ENCODE measurements at regions not wholly inside any gene's neighbourhood (a gene's known extent, or its start where the extent isn't known, plus 50 kb on each side); places are given as distances from the start of the nearest gene placed in this dataset.

DNA sequence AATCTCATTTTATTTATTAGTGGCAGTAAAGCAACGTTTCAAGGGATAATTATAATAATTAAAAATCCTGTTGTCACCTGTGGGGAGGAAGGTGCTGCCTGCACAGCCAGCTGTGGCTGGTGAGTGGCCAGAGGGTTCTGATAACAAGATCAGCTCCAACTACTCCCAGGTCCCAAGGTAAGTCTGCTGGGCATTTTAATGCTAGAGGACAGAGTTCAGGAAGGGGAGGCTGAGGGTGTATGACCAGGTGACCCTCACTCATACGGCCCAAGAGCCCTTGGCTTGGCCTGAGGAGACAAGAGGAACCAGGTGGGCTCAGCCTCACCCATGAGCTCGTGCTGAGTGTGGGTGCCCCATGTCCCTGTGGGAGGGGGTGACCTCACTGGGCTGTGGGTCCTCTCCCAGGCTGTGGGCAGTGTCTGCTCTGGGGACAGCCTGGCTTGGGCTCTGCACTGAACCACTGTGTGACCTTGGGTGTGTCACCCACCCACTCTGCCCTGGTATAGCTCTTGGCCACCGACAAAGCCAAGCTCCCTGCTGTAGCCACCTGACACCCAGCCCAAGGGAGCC is 223.8 kb downstream of the PTPRU start:
- TF ChIP-seq, protein P1, sequence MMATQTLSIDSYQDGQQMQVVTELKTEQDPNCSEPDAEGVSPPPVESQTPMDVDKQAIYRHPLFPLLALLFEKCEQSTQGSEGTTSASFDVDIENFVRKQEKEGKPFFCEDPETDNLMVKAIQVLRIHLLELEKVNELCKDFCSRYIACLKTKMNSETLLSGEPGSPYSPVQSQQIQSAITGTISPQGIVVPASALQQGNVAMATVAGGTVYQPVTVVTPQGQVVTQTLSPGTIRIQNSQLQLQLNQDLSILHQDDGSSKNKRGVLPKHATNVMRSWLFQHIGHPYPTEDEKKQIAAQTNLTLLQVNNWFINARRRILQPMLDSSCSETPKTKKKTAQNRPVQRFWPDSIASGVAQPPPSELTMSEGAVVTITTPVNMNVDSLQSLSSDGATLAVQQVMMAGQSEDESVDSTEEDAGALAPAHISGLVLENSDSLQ (IDR thresholded peaks at IDR 0.05): no peak
- no peak for TF ChIP-seq LEF1 (IDR thresholded peaks at IDR 0.05; ENCODE audit: borderline replicate concordance)
- TF ChIP-seq SUZ12 (IDR thresholded peaks at IDR 0.05): no peak
- no peak for TF ChIP-seq FOXM1 (IDR thresholded peaks at IDR 0.05; ENCODE audit: borderline replicate concordance)
- no peak for TF ChIP-seq ZNF384 (IDR thresholded peaks at IDR 0.05)
- no peak for DNase-seq (ENCODE audit: extremely low spot score)
- ChIA-PET CTCF (no interaction called here), POLR2A (no interaction called here)

DNA sequence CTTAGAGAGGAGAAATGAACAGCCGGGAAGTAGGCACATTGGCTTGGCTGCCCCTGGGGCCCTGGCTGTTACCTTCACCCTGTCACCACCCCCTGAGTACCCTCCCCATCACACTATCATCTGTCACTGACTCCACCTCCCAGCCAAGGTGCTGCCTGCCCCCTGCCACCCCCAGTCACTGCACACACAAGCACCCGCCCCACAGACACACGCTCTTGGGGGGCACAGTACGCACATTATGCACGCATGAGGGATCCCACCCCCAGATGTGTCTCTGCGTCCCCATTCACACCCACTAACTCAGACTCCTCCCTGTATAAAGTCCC is 223.3 kb downstream of the PTPRU start:
- TF ChIP-seq CTBP1 (IDR thresholded peaks at IDR 0.05; ENCODE audit: borderline replicate concordance) (no peak), L3MBTL2 (conservative IDR thresholded peaks at IDR 0.05) (no peak), HDGF (IDR thresholded peaks at IDR 0.05; ENCODE audit: borderline replicate concordance) (no peak), SP1 (IDR thresholded peaks at IDR 0.05) (no peak), BHLHE40 (IDR thresholded peaks at IDR 0.05; ENCODE audit: borderline replicate concordance) (no peak), FOXK2 (IDR thresholded peaks at IDR 0.05) (no peak), ARNT (IDR thresholded peaks at IDR 0.05) (no peak), ELF4 (IDR thresholded peaks at IDR 0.05) (no peak), FOXM1 (IDR thresholded peaks at IDR 0.05; ENCODE audit: borderline replicate concordance) (no peak), ZNF384 (IDR thresholded peaks at IDR 0.05) (no peak), FOXA1 (IDR thresholded peaks at IDR 0.05) (no peak), TARDBP (IDR thresholded peaks at IDR 0.05) (no peak), LEF1 (IDR thresholded peaks at IDR 0.05; ENCODE audit: borderline replicate concordance) (no peak), SUZ12 (IDR thresholded peaks at IDR 0.05) (no peak), NFRKB (IDR thresholded peaks at IDR 0.05) (no peak)
- TF ChIP-seq, protein P1 (IDR thresholded peaks at IDR 0.05): no peak
- DNase-seq (ENCODE audit: extremely low spot score): no peak
- POLR2A ChIA-PET: no interaction called here
- CTCF ChIA-PET: no interaction called here

DNA sequence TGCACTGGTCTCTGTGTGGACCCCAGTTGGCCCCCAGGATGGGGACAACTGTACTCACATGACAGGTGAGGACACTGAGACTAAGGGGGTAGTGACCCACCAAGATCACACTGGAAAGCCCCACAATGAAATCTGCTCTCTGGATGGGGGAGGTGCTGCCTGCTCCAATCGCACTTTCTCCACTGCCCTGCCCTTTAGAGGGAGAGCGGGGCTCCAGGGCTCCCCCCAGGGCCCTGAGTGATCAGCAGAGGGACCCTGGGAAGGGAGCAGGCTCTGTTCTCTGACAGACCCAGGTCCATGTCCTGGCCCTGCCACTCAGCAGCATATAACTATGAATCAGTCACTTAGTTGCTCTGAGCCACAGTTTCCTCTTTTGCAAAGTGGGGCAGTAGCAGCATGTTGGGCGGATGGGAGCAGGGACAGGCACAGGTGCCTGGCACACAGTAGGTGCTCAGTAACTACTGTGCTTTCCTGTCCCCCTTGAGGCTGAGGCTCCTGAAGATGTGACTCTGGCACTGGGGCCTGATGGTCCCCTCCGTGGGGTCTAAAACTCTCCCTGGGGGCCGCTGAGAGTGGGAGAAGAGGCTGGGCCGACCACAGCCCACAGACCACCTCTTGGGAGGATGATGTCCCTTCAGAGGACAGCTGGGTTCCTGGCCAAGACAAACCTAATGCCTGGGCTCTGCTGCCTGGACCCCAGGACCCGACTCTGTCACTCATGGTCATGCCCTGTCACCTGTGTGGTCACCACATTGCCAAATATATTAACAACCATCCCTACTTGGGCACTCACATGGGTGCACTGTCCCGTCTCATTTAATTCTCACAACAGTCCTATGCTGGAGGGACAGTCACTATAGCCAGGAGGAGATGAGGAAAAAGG is 222.7 kb downstream of the PTPRU start:
- DNase-seq (ENCODE audit: extremely low spot score): no peak
- ChIA-PET CTCF (no interaction called here), POLR2A (no interaction called here)
- TF ChIP-seq BHLHE40 (IDR thresholded peaks at IDR 0.05; ENCODE audit: borderline replicate concordance) (no peak), L3MBTL2 (conservative IDR thresholded peaks at IDR 0.05) (no peak), ZNF384 (IDR thresholded peaks at IDR 0.05) (no peak), TARDBP (IDR thresholded peaks at IDR 0.05) (no peak), NFRKB (IDR thresholded peaks at IDR 0.05) (no peak), HDGF (IDR thresholded peaks at IDR 0.05; ENCODE audit: borderline replicate concordance) (no peak), ELF4 (IDR thresholded peaks at IDR 0.05) (no peak), ARNT (IDR thresholded peaks at IDR 0.05) (no peak), CTBP1 (IDR thresholded peaks at IDR 0.05; ENCODE audit: borderline replicate concordance) (no peak), FOXA1 (IDR thresholded peaks at IDR 0.05) (no peak)
- TF ChIP-seq, protein P1 (IDR thresholded peaks at IDR 0.05): no peak

DNA sequence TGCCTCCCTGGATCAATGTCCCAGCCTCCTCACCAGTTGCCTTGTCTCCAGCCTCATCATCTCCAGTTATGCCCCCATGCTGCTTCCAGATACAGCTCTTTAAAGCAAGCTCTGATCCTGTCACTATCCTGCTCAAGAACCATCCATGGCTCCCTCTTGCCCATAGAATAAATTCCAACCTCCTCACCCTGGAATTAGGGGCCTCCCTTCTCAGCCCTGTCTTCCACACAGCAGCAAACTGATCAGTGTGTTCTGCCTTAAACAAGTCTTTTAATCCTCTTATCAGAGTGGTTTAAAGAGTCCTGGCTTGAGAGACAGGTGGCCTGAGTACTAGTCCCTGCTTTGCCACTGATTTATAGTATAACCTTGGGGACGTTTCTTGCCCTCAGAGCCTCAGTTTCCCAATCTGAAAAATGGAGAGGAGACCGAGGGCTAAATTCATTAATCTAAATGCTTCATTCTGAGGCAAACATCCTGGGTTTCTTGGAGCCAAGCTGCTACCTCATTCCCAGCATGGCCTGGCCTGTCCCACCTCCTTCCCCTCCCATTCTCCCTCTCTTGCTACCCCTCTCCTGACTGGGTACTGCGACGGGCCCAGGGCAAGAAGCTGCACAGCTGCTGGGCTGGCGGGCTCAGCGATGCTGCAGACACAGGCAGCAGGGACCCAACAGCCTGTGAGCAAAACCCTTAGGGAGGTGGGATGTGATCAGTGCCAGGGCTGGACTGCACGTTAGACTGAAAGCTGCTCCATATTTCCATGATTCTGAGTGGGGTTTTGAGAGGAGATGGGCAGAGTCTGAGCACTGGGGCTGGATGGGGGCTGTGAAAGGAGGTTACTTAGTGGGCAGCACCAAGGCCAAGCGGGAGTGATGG is 221.4 kb downstream of the PTPRU start:
- POLR2A ChIA-PET: no interaction called here
- CTCF ChIA-PET: no interaction called here
- no peak for DNase-seq (ENCODE audit: extremely low spot score)
- no peak for TF ChIP-seq ARNT (IDR thresholded peaks at IDR 0.05)
- no peak for TF ChIP-seq SP1 (IDR thresholded peaks at IDR 0.05)
- TF ChIP-seq L3MBTL2 (conservative IDR thresholded peaks at IDR 0.05): no peak
- TF ChIP-seq LEF1 (IDR thresholded peaks at IDR 0.05; ENCODE audit: borderline replicate concordance): no peak
- TF ChIP-seq ZNF384 (IDR thresholded peaks at IDR 0.05): no peak
- no peak for TF ChIP-seq HDGF (IDR thresholded peaks at IDR 0.05; ENCODE audit: borderline replicate concordance)
- TF ChIP-seq FOXK2 (IDR thresholded peaks at IDR 0.05): no peak
- no peak for TF ChIP-seq CTBP1 (IDR thresholded peaks at IDR 0.05; ENCODE audit: borderline replicate concordance)

DNA sequence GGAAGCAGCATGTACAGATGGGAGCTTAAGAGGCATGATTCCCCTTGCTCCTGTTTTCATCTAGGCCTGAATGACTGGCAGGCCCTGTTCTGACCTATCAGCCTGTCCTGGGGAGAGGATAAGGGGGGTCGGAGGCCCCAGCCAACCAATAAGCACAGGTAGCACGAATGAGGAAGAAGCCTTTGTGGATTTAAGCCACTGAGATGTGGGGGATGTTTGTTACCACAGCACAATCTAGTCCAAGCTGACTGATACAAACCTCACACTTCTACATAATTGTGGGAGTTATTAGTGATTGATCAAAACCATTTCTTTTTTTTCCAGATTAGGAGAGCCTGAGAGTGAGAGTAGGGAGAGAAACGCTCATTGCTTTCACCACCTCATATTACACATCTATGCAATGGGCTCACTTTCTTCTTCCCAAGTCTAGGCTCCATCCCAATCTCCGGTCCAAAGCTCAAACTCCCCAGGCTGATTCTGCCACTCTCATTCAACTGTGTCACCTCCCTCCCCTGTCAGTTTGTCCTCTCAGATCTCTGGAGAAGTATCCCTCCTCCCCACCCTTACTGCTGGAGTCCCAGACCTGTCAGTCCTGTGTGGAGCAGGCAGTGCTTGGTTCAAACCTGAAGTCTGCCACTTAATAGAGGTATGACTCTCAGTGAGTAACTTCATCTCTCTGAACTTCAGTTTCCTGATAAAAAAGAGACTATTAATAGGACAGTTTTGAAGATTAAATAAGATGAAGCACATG is 220.5 kb downstream of the PTPRU start:
- CTCF ChIA-PET: no interaction called here

More for the DNA sequence above, 220.5 kb downstream of the PTPRU start:
- POLR2A ChIA-PET: no interaction called here
- no peak for TF ChIP-seq BHLHE40 (IDR thresholded peaks at IDR 0.05; ENCODE audit: borderline replicate concordance)
- TF ChIP-seq CTBP1 (IDR thresholded peaks at IDR 0.05; ENCODE audit: borderline replicate concordance): no peak
- no peak for TF ChIP-seq LEF1 (IDR thresholded peaks at IDR 0.05; ENCODE audit: borderline replicate concordance)
- TF ChIP-seq ELF4 (IDR thresholded peaks at IDR 0.05): no peak
- no peak for TF ChIP-seq FOXK2 (IDR thresholded peaks at IDR 0.05)
- TF ChIP-seq ZNF384 (IDR thresholded peaks at IDR 0.05): no peak
- TF ChIP-seq SUZ12 (IDR thresholded peaks at IDR 0.05): no peak
- no peak for TF ChIP-seq ARNT (IDR thresholded peaks at IDR 0.05)
- TF ChIP-seq FOXA1 (IDR thresholded peaks at IDR 0.05): no peak
- no peak for TF ChIP-seq NFRKB (IDR thresholded peaks at IDR 0.05)
- TF ChIP-seq, protein P1 (IDR thresholded peaks at IDR 0.05): no peak
- TF ChIP-seq L3MBTL2 (conservative IDR thresholded peaks at IDR 0.05): no peak
- no peak for TF ChIP-seq SP1 (IDR thresholded peaks at IDR 0.05)
- TF ChIP-seq HDGF (IDR thresholded peaks at IDR 0.05; ENCODE audit: borderline replicate concordance): no peak
- no peak for DNase-seq (ENCODE audit: extremely low spot score)
